Neural progenitor cell (in vitro differentiated cells): ENCODE measurements at regions not wholly inside any gene's neighbourhood (a gene's known extent, or its start where the extent isn't known, plus 50 kb on each side); places are given as distances from the start of the nearest gene placed in this dataset.

Experiments
- DNase-seq: peaks from one replicate; pipeline ENCODE4 v3.0.0-alpha.2; 2016; ENCODE audit warnings: low spot score
- H2AFZ ChIP-seq: fragments of 200-600 bp; sonication (generic); replicated peaks from 2 replicates; pipeline ENCODE4 v1.6.1; 2016; ENCODE audit warnings: antibody characterized with exemption
- H3F3A ChIP-seq: fragments of 200-600 bp; sonication (generic); 2 replicates; pipeline ENCODE4 v1.6.1; 2016; ENCODE audit warnings: antibody characterized with exemption, low read depth
- H3K27ac ChIP-seq: fragments of 200-600 bp; sonication (generic); 2 replicates; pipeline ENCODE4 v1.5.1; 2016; ENCODE audit warnings: mild to moderate bottlenecking
- H3K27me3 ChIP-seq: fragments of 200-600 bp; sonication (generic); 2 replicates; pipeline ENCODE4 v1.6.1; 2016; ENCODE audit warnings: mild to moderate bottlenecking, moderate library complexity
- H3K36me3 ChIP-seq: fragments of 200-600 bp; sonication (generic); 2 replicates; pipeline ENCODE4 v1.5.1; 2016
- H3K4me1 ChIP-seq: fragments of 200-600 bp; sonication (generic); 2 replicates; pipeline ENCODE4 v1.6.1; 2016; ENCODE audit warnings: mixed run types
- H3K4me2 ChIP-seq: fragments of 200-600 bp; sonication (generic); 2 replicates; pipeline ENCODE4 v1.6.1; 2016
- H3K4me3 ChIP-seq: fragments of 200-600 bp; sonication (generic); 2 replicates; pipeline ENCODE4 v1.5.1; 2016
- H3K79me2 ChIP-seq: fragments of 200-600 bp; sonication (generic); 2 replicates; pipeline ENCODE4 v1.6.1; 2016; ENCODE audit warnings: low read depth
- H3K9ac ChIP-seq: fragments of 200-600 bp; sonication (generic); 2 replicates; pipeline ENCODE4 v1.6.1; 2016
- H3K9me3 ChIP-seq: fragments of 200-600 bp; sonication (generic); 2 replicates; pipeline ENCODE4 v1.5.1; 2016; ENCODE audit warnings: low read depth
- H4K20me1 ChIP-seq: fragments of 200-600 bp; sonication (generic); 2 replicates; pipeline ENCODE4 v1.6.1; 2016; ENCODE audit warnings: low read depth
- H3K27ac Mint-ChIP-seq: 3 replicates; pipeline ENCODE4 v1.8.0; 2021; ENCODE audit warnings: mixed read lengths
- H3K27me3 Mint-ChIP-seq: 2 replicates; pipeline ENCODE4 v1.8.0; 2022; ENCODE audit warnings: low read depth, mild to moderate bottlenecking, inconsistent platforms, moderate library complexity, mixed read lengths; ENCODE audit not compliant: insufficient read depth
- H3K36me3 Mint-ChIP-seq: 3 replicates; pipeline ENCODE4 v1.8.0; 2021; ENCODE audit warnings: mixed read lengths
- H3K4me1 Mint-ChIP-seq: 3 replicates; pipeline ENCODE4 v1.8.0; 2021; ENCODE audit warnings: mixed read lengths
- H3K4me3 Mint-ChIP-seq: 3 replicates; pipeline ENCODE4 v1.8.0; 2021; ENCODE audit warnings: mild to moderate bottlenecking, moderate library complexity, mixed read lengths
- H3K9me3 Mint-ChIP-seq: 3 replicates; pipeline ENCODE4 v1.8.0; 2020; ENCODE audit warnings: mixed read lengths
- CTCF ChIP-seq: fragments of 200-600 bp; sonication (generic); IDR thresholded peaks from 2 replicates; pipeline ENCODE4 v1.5.1; 2017; ENCODE audit warnings: antibody characterized with exemption, mild to moderate bottlenecking
- EZH2 ChIP-seq: fragments of 200-600 bp; sonication (generic); IDR thresholded peaks from 2 replicates; pipeline ENCODE4 v1.6.1; 2017; ENCODE audit warnings: antibody characterized with exemption, mild to moderate bottlenecking, moderate library complexity
- EZH2phosphoT487 ChIP-seq: fragments of 200-600 bp; sonication (generic); IDR thresholded peaks from 2 replicates; pipeline ENCODE4 v1.6.1; 2017; ENCODE audit warnings: antibody characterized with exemption

- Histone ChIP-seq H3K9ac (no peak overlapping the region), H3K79me2 (peaks cover 54% of the 10 kb centered on the region), H2AFZ (no peak overlapping the region), H3F3A (peaks cover 16% of the 10 kb centered on the region), H3K4me1 (peaks cover 18% of the 10 kb centered on the region), H3K27me3 (no peaks in the 10 kb centered on the region), H3K27ac (no peak overlapping the region), H3K36me3 (no peaks in the 10 kb centered on the region), H4K20me1 (peaks cover 8% of the 10 kb centered on the region), H3K4me3 (no peak overlapping the region), H3K9me3 (peaks cover 4% of the 10 kb centered on the region), H3K4me2 (no peak overlapping the region)
- no peak for DNase-seq
- Mint-ChIP-seq H3K27ac (no peak overlapping the region), H3K27me3 (no peaks in the 10 kb centered on the region), H3K9me3 (peaks cover 6% of the 10 kb centered on the region), H3K36me3 (no peaks in the 10 kb centered on the region), H3K4me3 (no peak overlapping the region), H3K4me1 (peaks cover 12% of the 10 kb centered on the region)
- TF ChIP-seq CTCF (no peak), EZH2phosphoT487 (no peak), EZH2 (no peak)
These were observed 85.5 kb downstream of the ADCYAP1 start for GRCh38 chr18:990197-990596.

GRCh38 chr18:991441-991840 is 86.8 kb downstream of the ADCYAP1 start:
- H3K4me2 ChIP-seq: no peak overlapping the region
- Mint-ChIP-seq H3K27ac (no peak overlapping the region), H3K27me3 (no peaks in the 10 kb centered on the region), H3K9me3 (peaks cover 6% of the 10 kb centered on the region), H3K4me3 (no peak overlapping the region), H3K36me3 (no peaks in the 10 kb centered on the region), H3K4me1 (peaks cover under 1% of the 10 kb centered on the region)
- no peak overlapping the region for H3K9ac ChIP-seq
- peaks cover 4% of the 10 kb centered on the region for H3K9me3 ChIP-seq
- no peak overlapping the region for H3K27ac ChIP-seq
- H3K4me1 ChIP-seq: peaks cover 6% of the 10 kb centered on the region
- H3K36me3 ChIP-seq: no peaks in the 10 kb centered on the region
- peaks cover 43% of the 10 kb centered on the region for H3K79me2 ChIP-seq
- H4K20me1 ChIP-seq: no peaks in the 10 kb centered on the region
- no peaks in the 10 kb centered on the region for H3K27me3 ChIP-seq
- TF ChIP-seq EZH2: no peak
- TF ChIP-seq CTCF: no peak
- TF ChIP-seq EZH2phosphoT487: no peak
- H3K4me3 ChIP-seq: no peak overlapping the region
- peaks cover 3% of the 10 kb centered on the region for H3F3A ChIP-seq
- no peak for DNase-seq
- no peak overlapping the region for H2AFZ ChIP-seq

DNA sequence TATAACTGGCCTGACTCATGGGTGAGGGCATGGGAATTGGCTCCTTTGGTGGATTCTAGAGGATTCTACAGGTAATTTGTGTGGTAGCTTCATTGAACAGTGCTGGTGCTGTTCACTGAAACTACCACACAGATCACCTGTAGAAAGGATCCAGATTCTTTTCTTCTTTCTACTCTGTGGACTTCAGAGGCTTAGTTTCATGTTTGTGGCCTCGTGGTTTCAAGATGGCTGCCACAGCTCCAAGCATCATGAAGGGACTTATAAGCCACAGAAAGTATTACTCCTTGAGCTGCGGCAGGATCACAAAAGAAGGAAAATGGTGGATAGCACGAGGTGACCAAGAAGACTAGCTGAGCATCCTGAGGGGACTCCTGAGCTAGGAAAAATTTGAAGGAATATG is 88.9 kb downstream of the ADCYAP1 start:
- TF ChIP-seq EZH2phosphoT487 (no peak), CTCF (no peak), EZH2 (no peak)
- Histone ChIP-seq H3K36me3 (no peaks in the 10 kb centered on the region), H4K20me1 (no peaks in the 10 kb centered on the region), H3K27me3 (no peaks in the 10 kb centered on the region), H3K27ac (no peak overlapping the region), H3K4me2 (no peak overlapping the region), H3K4me1 (peaks cover 7% of the 10 kb centered on the region), H3K79me2 (peaks cover 30% of the 10 kb centered on the region), H3K9ac (no peak overlapping the region), H2AFZ (no peak overlapping the region), H3K9me3 (peaks cover 4% of the 10 kb centered on the region), H3K4me3 (no peak overlapping the region), H3F3A (peaks cover 8% of the 10 kb centered on the region)
- Mint-ChIP-seq H3K27ac (no peak overlapping the region), H3K36me3 (no peaks in the 10 kb centered on the region), H3K4me1 (no peaks in the 10 kb centered on the region), H3K4me3 (no peak overlapping the region), H3K9me3 (peaks cover 4% of the 10 kb centered on the region), H3K27me3 (no peaks in the 10 kb centered on the region)
- DNase-seq: no peak
